NCI-H1436 (cell line): ENCODE measurements at regions not wholly inside any gene's neighbourhood (a gene's known extent, or its start where the extent isn't known, plus 50 kb on each side); places are given as distances from the start of the nearest gene placed in this dataset.

Source experiments
- DNase-seq: peaks from one replicate; lab custom pipeline; 2025; lab: John Stamatoyannopoulos, UW

GRCh38 chr2:147550995-147551731 lies 293.7 kb upstream of the ACVR2A start:
- no peak for DNase-seq

- DNase-seq: no peak
Measured at GRCh38 chr2:147549054-147549453, 295.8 kb upstream of the ACVR2A start.

GRCh38 chr2:147548451-147548850 lies 296.4 kb upstream of the ACVR2A start:
- DNase-seq: no peak

GRCh38 chr2:147547440-147547839 lies 297.4 kb upstream of the ACVR2A start:
- no peak for DNase-seq

GRCh38 chr2:147546109-147546508 lies 298.7 kb upstream of the ACVR2A start:
- no peak for DNase-seq

- DNase-seq: no peak
Measured at GRCh38 chr2:147543056-147543455, 301.8 kb upstream of the ACVR2A start.

GRCh38 chr2:147542351-147542750 lies 302.5 kb upstream of the ACVR2A start:
- no peak for DNase-seq

- DNase-seq: no peak
Measured at GRCh38 chr2:147541314-147541713, 303.5 kb upstream of the ACVR2A start.

- no peak for DNase-seq
Measured at GRCh38 chr2:147538821-147539220, 306.0 kb upstream of the ACVR2A start.

GRCh38 chr2:147538088-147538487 lies 306.7 kb upstream of the ACVR2A start:
- DNase-seq: no peak

- DNase-seq: no peak
Measured at GRCh38 chr2:147531269-147531668, 313.6 kb upstream of the ACVR2A start.

GRCh38 chr2:147530033-147530432 lies 314.8 kb upstream of the ACVR2A start:
- no peak for DNase-seq

GRCh38 chr2:147525819-147526489 lies 318.9 kb upstream of the ACVR2A start:
- peak; percentile 33 for DNase-seq

- no peak for DNase-seq
Measured at GRCh38 chr2:147524912-147525311, 319.9 kb upstream of the ACVR2A start.

- no peak for DNase-seq
Measured at GRCh38 chr2:147523415-147523814, 321.4 kb upstream of the ACVR2A start.

- no peak for DNase-seq
Measured at GRCh38 chr2:147521936-147522335, 322.9 kb upstream of the ACVR2A start.

GRCh38 chr2:147520817-147521216 lies 324.0 kb upstream of the ACVR2A start:
- DNase-seq: no peak

- DNase-seq: no peak
Measured at GRCh38 chr2:147519178-147519577, 325.7 kb upstream of the ACVR2A start.

- DNase-seq: no peak
Measured at GRCh38 chr2:147515213-147515612, 329.6 kb upstream of the ACVR2A start.

- DNase-seq: peak; percentile 16
Measured at GRCh38 chr2:147512206-147512605, 332.6 kb upstream of the ACVR2A start.

- no peak for DNase-seq
Measured at GRCh38 chr2:147511491-147511948, 333.3 kb upstream of the ACVR2A start.

GRCh38 chr2:147509821-147510220 lies 335.0 kb upstream of the ACVR2A start:
- DNase-seq: no peak

GRCh38 chr2:147506889-147507288 lies 337.9 kb upstream of the ACVR2A start:
- DNase-seq: no peak
